ENCODE measurements at regions not wholly inside any gene's neighbourhood (a gene's known extent, or its start where the extent isn't known, plus 50 kb on each side); places are given as distances from the start of the nearest gene placed in this dataset.

GRCh38 chr12:58099476-58099875, 158.1 kb downstream of the ATP23 start:
- H2AK9ac ChIP-seq (replicated peaks; ENCODE audit: low read depth, low read length, poor library complexity): no peak overlapping the region
- no peaks in the 10 kb centered on the region for H4K20me1 ChIP-seq (ENCODE audit: insufficient read depth, low read length)
- dilution Hi-C loops (cut with HindIII; ENCODE audit: low sequenced_read_pairs, unreplicated experiment): no loop called here
- no peak overlapping the region for H3K9ac ChIP-seq (ENCODE audit: low read depth, low read length)
- H3K18ac ChIP-seq (ENCODE audit: low read depth, low read length): no peak overlapping the region
- no peak for ATAC-seq (ENCODE audit: low read depth)
- H4K5ac ChIP-seq (ENCODE audit: low read depth, low read length): no peak overlapping the region
- no peaks in the 10 kb centered on the region for H3K79me1 ChIP-seq (ENCODE audit: low read depth in 1 of 2, low read length in 2 of 2)
- no peak overlapping the region for H3K27ac ChIP-seq (ENCODE audit: insufficient read depth, low read length)
- H2BK120ac ChIP-seq (ENCODE audit: low read depth, low read length): no peak overlapping the region
- H3K14ac ChIP-seq (replicated peaks; ENCODE audit: low read depth, low read length): no peak overlapping the region
- no peak overlapping the region for H4K91ac ChIP-seq (ENCODE audit: insufficient read depth, low read depth, low read length)
- DNase-seq: no peak
- TF ChIP-seq USF2 (IDR thresholded peaks at IDR 0.05; ENCODE audit: low read depth, low read length): no peak
- no peak for TF ChIP-seq RAD21 (IDR thresholded peaks at IDR 0.05; ENCODE audit: low read length)
- no peak for TF ChIP-seq FOS (IDR thresholded peaks at IDR 0.05; ENCODE audit: low read depth, low read length)
- no peak for TF ChIP-seq MXI1 (IDR thresholded peaks at IDR 0.05; ENCODE audit: borderline replicate concordance, low read depth, low read length)
- TF ChIP-seq ELK1 (IDR thresholded peaks at IDR 0.05; ENCODE audit: borderline replicate concordance, low read depth, low read length): no peak
- TF ChIP-seq RCOR1 (IDR thresholded peaks at IDR 0.05; ENCODE audit: insufficient replicate concordance, low read length): no peak
- no peak for TF ChIP-seq BHLHE40 (IDR thresholded peaks at IDR 0.05; ENCODE audit: low read depth, low read length)
- no peak for TF ChIP-seq CEBPB (IDR thresholded peaks at IDR 0.05; ENCODE audit: low read depth, low read length)
- no peak for TF ChIP-seq NFE2L2 (IDR thresholded peaks at IDR 0.05; ENCODE audit: low read depth, low read length)
- TF ChIP-seq SMC3 (IDR thresholded peaks at IDR 0.05; ENCODE audit: low read depth, low read length): no peak
- no peak for TF ChIP-seq RFX5 (IDR thresholded peaks at IDR 0.05; ENCODE audit: low read depth, low read length)
- TF ChIP-seq MAFK (IDR thresholded peaks at IDR 0.05; ENCODE audit: low read depth, low read length): no peak
- TF ChIP-seq POLR2A (IDR thresholded peaks at IDR 0.05; ENCODE audit: low read depth, low read length): no peak
- no peak for TF ChIP-seq MAZ (IDR thresholded peaks at IDR 0.05; ENCODE audit: borderline replicate concordance, low read depth, low read length)
- no peak for TF ChIP-seq CHD1 (IDR thresholded peaks at IDR 0.05; ENCODE audit: low read depth, low read length)
- no peak overlapping the region for H2BK15ac ChIP-seq (ENCODE audit: low read depth, low read length)
- no peak overlapping the region for H2BK5ac ChIP-seq (ENCODE audit: low read depth, low read length, poor library complexity, severe bottlenecking)
- H3K9me3 ChIP-seq (ENCODE audit: control insufficient read depth, insufficient read depth, low read length): no peaks in the 10 kb centered on the region
- H3K36me3 ChIP-seq (ENCODE audit: control insufficient read depth, insufficient read depth, low read length): no peaks in the 10 kb centered on the region
- H3K4me1 ChIP-seq (ENCODE audit: control insufficient read depth, insufficient read depth, low read length): no peaks in the 10 kb centered on the region
- H3K27me3 ChIP-seq (ENCODE audit: control insufficient read depth, insufficient read depth, low read length): no peaks in the 10 kb centered on the region
- no peak overlapping the region for H3K4me3 ChIP-seq (ENCODE audit: insufficient read depth, low read depth, low read length)
- no peak overlapping the region for H2AFZ ChIP-seq (replicated peaks; ENCODE audit: low read length, poor library complexity)
- ChIA-PET POLR2A (ENCODE audit: unreplicated experiment) (no interaction called here), CTCF (no interaction called here)
- no peaks in the 10 kb centered on the region for H3K9me1 ChIP-seq (ENCODE audit: insufficient read depth, low read length)
- no TSS peak for BruUV-seq (replicated peaks)
- in situ Hi-C loops (cut with MboI; ENCODE audit: low sequenced_read_pairs): no loop called here
- no peak overlapping the region for H4K8ac ChIP-seq (ENCODE audit: low read depth in 2 of 2, low read length in 2 of 2)
- intact Hi-C loops (cut with micrococcal nuclease): no loop called here
- no peak overlapping the region for H2AK5ac ChIP-seq (ENCODE audit: low read depth, low read length)
- no peak overlapping the region for H3K4me2 ChIP-seq (ENCODE audit: low read depth, low read length)
- 45% methylated on average over 4 of the region's 4 CpGs; no CpG with 5 or more reads in 1 of the 2 experiments for WGBS, 2 experiments (ENCODE audit: extremely low coverage in 2 of 2, insufficient read length in 1 of 2)
- no peak overlapping the region for H3K23ac ChIP-seq (ENCODE audit: low read depth, low read length)
- H2BK20ac ChIP-seq (ENCODE audit: low read depth, low read length): no peak overlapping the region
- no peak overlapping the region for H3K56ac ChIP-seq (ENCODE audit: extremely low read depth, insufficient read depth, low read length)
- no peak overlapping the region for H3K4ac ChIP-seq (ENCODE audit: low read depth, low read length)
